ENCODE measurements at regions not wholly inside any gene's neighbourhood (a gene's known extent, or its start where the extent isn't known, plus 50 kb on each side); places are given as distances from the start of the nearest gene placed in this dataset.

- no peak for DNase-seq
Observed at GRCh38 chr12:65630555-65630954, 193.7 kb upstream of the HMGA2 start.

- DNase-seq, result no peak
Observed at GRCh38 chr12:65631621-65632111, 192.6 kb upstream of the HMGA2 start.

- DNase-seq, result no peak
Observed at GRCh38 chr12:65632131-65632855, 192.0 kb upstream of the HMGA2 start.

DNA sequence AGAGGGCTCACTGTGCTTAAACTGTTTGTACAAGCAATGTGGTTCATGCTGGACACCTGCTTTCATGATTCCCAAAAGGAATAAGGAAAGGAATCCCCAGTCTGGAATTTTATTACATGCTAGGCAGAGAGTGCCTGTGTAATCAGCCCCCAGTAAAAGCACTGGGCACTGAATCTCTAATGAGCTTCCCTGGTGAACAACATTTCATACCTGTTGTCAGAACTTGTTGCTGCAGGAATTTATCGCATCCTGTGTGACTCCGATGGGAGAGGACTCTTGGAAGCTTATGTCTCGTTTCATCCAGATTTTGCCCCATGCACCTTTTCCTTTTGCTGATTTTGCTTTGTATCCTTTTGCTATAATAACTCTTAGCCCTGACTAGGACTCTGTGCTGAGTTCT, 190.2 kb upstream of the HMGA2 start:
- DNase-seq, result no peak

DNA sequence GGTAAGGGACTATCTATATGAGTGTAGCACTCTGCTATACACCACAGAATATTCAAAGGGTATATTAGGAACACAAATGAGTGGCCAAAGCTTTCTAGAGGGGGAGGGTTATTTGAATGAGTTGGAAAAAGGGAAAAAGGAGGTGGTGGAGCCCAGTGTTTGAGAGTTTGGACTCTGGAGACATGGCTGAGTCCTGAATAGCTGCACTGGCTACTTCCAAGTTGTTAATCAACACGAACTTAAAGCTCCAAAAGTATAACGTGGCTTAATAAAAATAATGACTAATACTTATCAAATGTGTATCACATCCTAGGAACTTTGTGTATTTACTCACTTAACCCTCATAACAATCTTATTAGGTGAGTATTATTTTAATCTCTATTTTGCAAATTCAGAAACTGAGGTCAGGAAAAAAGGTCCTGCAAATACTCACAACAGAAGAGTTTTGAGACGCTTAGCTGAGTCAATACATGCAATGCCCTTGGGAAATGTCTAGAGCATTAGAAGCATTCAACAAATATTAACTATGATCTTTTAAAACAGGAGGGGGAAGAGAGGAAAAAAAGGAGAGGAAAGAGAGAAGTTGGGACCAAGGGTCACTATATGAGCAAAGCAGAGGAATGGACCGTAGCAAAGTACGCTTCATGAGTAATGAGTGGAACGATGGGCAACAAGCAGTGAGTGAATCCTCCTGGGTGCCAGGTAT, 189.5 kb upstream of the HMGA2 start:
- DNase-seq, result no peak

DNA sequence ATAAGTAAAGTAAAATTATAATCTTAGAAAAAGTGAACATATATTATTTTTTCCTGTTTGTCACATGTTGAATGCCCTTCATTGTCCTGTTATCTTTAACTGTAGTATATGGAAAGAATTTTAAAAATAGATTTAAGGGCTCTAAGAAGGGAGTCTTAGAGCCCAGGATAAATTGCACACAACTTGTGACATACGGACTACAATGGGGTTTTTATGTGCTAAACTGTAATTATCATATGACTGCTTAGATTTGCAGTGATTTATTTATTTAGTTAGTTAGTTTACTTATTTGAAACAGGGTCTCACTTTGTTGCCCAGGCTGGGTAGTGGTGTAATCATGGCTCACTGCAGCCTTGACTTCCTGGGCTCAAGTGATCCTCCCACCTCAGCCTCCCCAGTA, 187.8 kb upstream of the HMGA2 start:
- no peak for DNase-seq

DNA sequence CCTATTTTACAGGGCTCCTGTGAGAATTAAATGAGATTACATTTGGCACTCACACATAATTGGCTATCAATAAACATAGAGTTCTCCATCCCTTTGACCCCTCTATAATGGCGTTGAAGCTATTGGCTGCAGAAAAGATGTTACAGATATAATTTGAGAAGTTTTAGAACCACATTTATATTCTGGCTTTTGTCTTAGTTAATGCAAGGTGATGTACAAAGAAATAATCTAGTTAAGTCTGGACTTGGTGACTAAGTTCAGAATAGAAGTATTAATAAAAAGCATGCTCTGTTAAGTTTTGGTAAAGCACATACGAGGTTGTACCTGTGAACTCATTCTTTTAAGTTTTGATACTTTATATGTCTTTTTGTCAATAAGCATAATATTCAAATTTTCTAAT, 187.1 kb upstream of the HMGA2 start:
- no peak for DNase-seq

DNA sequence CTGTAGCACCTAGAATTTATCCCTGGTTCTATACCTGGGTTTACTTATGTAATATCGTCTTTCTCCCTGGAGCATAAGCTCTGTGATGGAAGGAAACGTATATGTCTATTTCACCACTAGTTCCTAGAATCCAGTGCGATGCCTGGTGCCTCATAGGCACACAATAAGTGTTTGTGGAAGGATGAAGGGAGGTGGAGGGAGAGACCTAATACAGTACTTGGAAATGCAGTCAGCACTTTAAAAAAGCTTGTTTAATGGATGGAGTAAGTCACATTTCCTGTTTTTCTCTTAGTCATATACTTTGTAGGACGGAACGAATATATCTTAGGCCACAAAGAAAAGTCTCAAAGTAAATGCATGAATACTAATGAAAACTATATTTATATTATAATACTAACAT, 186.5 kb upstream of the HMGA2 start:
- DNase-seq, result no peak

DNA sequence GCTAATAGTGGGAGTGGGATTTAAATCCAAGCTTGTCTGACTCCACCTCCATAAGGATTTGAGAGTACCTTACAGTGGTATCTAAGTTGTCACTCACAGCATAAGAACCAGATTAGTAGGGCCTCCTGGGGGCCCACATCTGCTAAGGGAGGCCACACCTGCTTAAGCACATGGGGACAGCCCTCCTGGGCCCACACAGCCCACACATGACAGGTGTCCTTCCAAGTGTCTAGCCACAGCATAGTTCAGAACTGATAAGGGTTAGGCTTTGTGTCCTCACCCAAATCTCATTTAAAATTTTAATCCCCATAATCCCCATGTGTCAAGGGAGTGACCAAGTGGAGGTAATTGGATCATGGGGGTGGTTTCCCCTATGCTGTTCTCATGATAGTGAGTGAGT, 186.0 kb upstream of the HMGA2 start:
- no peak for DNase-seq

GRCh38 chr12:65640489-65640901, 183.8 kb upstream of the HMGA2 start:
- DNase-seq, result no peak

- no peak for DNase-seq
Observed at GRCh38 chr12:65642061-65642661, 182.1 kb upstream of the HMGA2 start.

DNA sequence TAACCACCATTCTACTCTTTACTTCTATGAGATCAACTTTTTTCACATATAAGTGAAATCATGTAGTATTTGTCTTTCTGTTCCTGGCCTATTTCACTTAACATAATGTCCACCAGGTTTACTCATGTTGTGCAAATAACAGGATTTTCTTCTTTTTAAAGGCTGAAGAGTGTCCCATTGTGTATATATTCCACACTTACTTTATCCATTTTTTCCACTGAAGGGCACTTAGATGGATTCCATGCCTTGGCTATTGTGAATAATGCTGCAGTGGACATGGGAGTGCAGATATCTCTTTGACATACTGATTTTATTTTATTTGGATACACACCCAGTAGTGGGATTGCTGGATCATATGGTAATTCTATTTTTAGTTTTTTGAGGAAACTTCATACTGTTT, 181.1 kb upstream of the HMGA2 start:
- DNase-seq, result no peak

- DNase-seq, result no peak
Observed at GRCh38 chr12:65643595-65644386, 180.5 kb upstream of the HMGA2 start.

DNA sequence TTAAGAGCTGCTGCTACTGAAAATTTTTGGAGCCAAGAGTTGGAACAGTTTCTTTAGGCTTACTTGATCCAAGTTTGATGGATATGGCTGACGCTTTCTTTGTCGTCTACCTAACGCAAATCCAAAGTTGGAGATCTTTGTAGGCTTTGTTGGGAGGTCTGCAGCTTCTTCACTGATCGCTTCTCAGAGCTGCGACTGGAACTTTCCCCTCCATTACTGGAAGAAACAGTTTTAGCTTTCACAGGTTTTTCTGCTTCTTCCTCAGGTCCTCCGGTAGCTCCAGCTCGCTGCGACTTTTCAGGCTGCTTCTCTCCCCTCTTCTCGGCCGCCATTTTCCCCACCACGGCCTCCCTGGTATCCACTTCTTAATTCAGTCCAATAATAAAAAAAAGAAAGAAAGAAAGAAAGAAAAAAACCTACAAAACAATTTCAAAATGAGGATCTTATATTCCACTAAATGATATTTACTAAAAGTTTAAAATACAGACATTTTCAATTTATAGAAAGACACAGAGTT, 178.1 kb upstream of the HMGA2 start:
- DNase-seq, result no peak

GRCh38 chr12:65647074-65647473, 177.2 kb upstream of the HMGA2 start:
- no peak for DNase-seq

DNA sequence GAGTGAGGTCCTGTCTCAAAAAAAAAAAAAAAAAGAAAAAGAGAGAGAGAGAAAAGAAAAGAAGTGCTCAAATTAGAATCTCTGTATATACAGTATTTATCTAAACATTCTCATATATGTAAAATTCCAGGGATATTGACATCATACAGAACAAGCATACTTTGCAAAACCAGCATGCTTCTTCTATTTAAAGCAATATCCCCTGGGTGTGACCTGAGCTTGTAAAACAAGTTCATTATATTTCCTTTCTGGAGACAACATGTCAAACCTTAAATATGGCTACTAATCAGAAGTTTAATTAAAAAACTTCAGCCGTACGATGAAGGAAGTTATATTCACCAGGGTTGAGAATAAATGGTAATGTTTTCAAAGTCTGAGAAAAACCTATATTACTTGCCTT, 175.8 kb upstream of the HMGA2 start:
- DNase-seq, result no peak

GRCh38 chr12:65649126-65649525, 175.2 kb upstream of the HMGA2 start:
- DNase-seq, result no peak

GRCh38 chr12:65651060-65651459, 173.2 kb upstream of the HMGA2 start:
- DNase-seq, result no peak

GRCh38 chr12:65653321-65653720, 171.0 kb upstream of the HMGA2 start:
- no peak for DNase-seq

DNA sequence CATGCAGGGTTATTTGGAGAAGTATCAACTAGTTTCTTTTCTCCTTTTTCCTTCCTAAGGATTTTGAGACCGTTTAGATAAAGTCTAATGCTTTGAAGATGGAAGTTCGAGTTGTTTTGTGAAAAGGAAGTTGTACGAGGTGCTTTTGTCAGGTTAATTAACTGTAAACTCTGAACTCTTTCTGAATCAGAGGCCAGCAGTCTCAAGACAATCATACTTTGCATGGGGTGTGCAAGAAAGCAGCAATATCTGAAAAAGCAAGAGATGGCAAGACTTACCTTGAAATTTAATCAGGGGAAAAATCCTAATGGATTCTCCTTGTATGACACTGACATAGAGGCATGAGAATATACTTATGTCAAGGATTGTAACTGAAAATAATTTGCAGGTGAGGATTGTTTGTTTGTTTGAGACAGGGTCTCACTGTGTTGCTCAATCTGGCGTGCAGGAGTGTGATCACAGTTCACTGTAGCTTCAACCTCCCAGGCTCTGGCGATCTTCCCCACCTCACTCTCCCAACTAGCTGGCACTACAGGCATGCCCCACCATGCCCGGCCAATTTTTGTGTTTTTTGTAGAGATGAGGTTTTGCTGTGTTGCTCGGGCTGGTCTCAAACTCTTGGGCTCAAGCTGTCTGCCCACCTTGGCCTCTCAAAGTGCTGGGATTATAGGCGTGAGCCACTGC, 170.2 kb upstream of the HMGA2 start:
- DNase-seq, result no peak

- no peak for DNase-seq
Observed at GRCh38 chr12:65655074-65655493, 169.2 kb upstream of the HMGA2 start.

GRCh38 chr12:65656156-65656882, 168.0 kb upstream of the HMGA2 start:
- DNase-seq, result no peak

Measured in activated CD4-positive, alpha-beta T cell treated with anti-CD3 and anti-CD28 coated beads for 48 hours (primary cell).